PC-3 (cell line): ENCODE measurements at regions not wholly inside any gene's neighbourhood (a gene's known extent, or its start where the extent isn't known, plus 50 kb on each side); places are given as distances from the start of the nearest gene placed in this dataset.

Experiments used
- EZH2 ChIP-seq: fragments of 300-600 bp; sonication (generic); IDR thresholded peaks from one replicate; pipeline ENCODE4 v1.6.1; 2017; ENCODE audit warnings: antibody characterized with exemption, mild to moderate bottlenecking, low read length; ENCODE audit not compliant: unreplicated experiment
- EZH2phosphoT487 ChIP-seq: fragments of 300-600 bp; sonication (generic); IDR thresholded peaks from 2 replicates; pipeline ENCODE4 v1.6.1; 2018; ENCODE audit warnings: mild to moderate bottlenecking, antibody characterized with exemption, low read length, borderline replicate concordance
- TF ChIP-seq, protein P1 (sequence below): fragments of 300-600 bp; sonication (generic); conservative IDR thresholded peaks from 2 replicates; pipeline ENCODE4 v1.5.1; 2017; ENCODE audit warnings: antibody characterized with exemption, low read depth, mild to moderate bottlenecking, low read length

DNA sequence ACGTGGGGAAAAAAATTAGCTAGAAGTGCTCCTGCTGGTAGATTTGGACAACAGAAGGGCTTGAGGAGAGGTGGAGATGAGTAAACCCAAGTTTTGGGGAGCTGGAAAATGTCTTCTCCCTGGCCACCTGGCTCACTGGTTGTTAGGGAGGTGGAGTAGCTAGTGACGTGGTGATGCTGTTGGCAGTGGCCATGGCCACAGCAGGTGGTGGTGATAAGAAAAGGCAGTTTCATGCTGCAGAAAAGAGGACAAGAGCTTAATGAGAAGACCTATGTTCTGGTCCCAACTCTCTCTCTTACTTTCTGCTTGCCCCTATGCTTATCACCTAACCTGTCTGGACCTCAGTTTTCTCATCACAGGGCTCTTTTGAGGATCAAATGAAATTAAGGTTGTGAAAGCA lies 223.5 kb upstream of the N4BP1 start:
- TF ChIP-seq EZH2phosphoT487: no peak
- TF ChIP-seq, protein P1, sequence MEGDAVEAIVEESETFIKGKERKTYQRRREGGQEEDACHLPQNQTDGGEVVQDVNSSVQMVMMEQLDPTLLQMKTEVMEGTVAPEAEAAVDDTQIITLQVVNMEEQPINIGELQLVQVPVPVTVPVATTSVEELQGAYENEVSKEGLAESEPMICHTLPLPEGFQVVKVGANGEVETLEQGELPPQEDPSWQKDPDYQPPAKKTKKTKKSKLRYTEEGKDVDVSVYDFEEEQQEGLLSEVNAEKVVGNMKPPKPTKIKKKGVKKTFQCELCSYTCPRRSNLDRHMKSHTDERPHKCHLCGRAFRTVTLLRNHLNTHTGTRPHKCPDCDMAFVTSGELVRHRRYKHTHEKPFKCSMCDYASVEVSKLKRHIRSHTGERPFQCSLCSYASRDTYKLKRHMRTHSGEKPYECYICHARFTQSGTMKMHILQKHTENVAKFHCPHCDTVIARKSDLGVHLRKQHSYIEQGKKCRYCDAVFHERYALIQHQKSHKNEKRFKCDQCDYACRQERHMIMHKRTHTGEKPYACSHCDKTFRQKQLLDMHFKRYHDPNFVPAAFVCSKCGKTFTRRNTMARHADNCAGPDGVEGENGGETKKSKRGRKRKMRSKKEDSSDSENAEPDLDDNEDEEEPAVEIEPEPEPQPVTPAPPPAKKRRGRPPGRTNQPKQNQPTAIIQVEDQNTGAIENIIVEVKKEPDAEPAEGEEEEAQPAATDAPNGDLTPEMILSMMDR: no peak
- no peak for TF ChIP-seq EZH2
